SK-N-SH (cell line): ENCODE measurements at regions not wholly inside any gene's neighbourhood (a gene's known extent, or its start where the extent isn't known, plus 50 kb on each side); places are given as distances from the start of the nearest gene placed in this dataset.

ENCODE experiments used
- CTCF ChIA-PET: fragments of 300-600, 350-600 bp; formaldehyde crosslinking; extraction: SDS; loops from one replicate; lab custom pipeline; 2021; lab: Yijun Ruan, JAX
- POLR2A ChIA-PET: fragments of 350-600 bp; sonication (Branson Sonifier 250); formaldehyde crosslinking; extraction: SDS; loops from one replicate; lab custom pipeline; 2020; ENCODE audit warnings: antibody characterized with exemption, inconsistent platforms; lab: Yijun Ruan, JAX
- DNase-seq: peaks from one replicate; pipeline ENCODE4 v3.0.0; 2012
- H2AFZ ChIP-seq: fragments of 200-600 bp; sonication (generic); 2 replicates; pipeline ENCODE4 v1.8.1; 2016; ENCODE audit warnings: antibody characterized with exemption, mild to moderate bottlenecking, low read depth
- H3F3A ChIP-seq: fragments of 200-600 bp; sonication (generic); replicated peaks from 2 replicates; pipeline ENCODE3; 2016; ENCODE audit warnings: antibody characterized with exemption, mild to moderate bottlenecking; ENCODE audit not compliant: insufficient read depth
- H3K27ac ChIP-seq, 2 experiments: fragments of 200-500 bp in 1 of 2; fragments of 200-600 bp in 1 of 2; sonication (Bioruptor generic) in 1 of 2; sonication (generic), shearing (Covaris generic) in 1 of 2; 2 replicates each; pipeline versions ENCODE4 v1.5.1 to v1.6.1; 2014 to 2016; ENCODE audit warnings: low read depth in 2 of 2, inconsistent platforms in 1 of 2, low read length in 1 of 2, mild to moderate bottlenecking in 1 of 2, mixed read lengths in 1 of 2
- H3K27me3 ChIP-seq: fragments of 200-600 bp; sonication (generic), shearing (Covaris generic); 2 replicates; pipeline ENCODE4 v1.6.1; 2016; ENCODE audit warnings: mixed run types; ENCODE audit not compliant: insufficient read depth
- H3K36me3 ChIP-seq, 2 experiments: fragments of 200-500 bp in 1 of 2; fragments of 200-600 bp in 1 of 2; sonication (Bioruptor generic) in 1 of 2; sonication (generic) in 1 of 2; replicated peaks in 1 of 2; 2 replicates each; pipeline versions ENCODE3 to v1.5.1; 2014 to 2016; ENCODE audit warnings: low read length in 1 of 2, mild to moderate bottlenecking in 1 of 2; ENCODE audit not compliant: insufficient read depth in 2 of 2, control insufficient read depth in 1 of 2
- H3K4me1 ChIP-seq, 2 experiments: fragments of 200-500 bp in 1 of 2; fragments of 200-600 bp in 1 of 2; sonication (Bioruptor generic) in 1 of 2; sonication (generic), shearing (Covaris generic) in 1 of 2; 2 replicates each; pipeline versions ENCODE4 v1.5.1 to v1.6.1; 2014 to 2016; ENCODE audit warnings: low read depth in 1 of 2, low read length in 1 of 2, mixed run types in 1 of 2; ENCODE audit not compliant: insufficient read depth in 2 of 2, control insufficient read depth in 1 of 2
- H3K4me2 ChIP-seq: fragments of 200-600 bp; sonication (generic), shearing (Covaris generic); 2 replicates; pipeline ENCODE4 v1.6.1; 2017; ENCODE audit warnings: mixed run types
- H3K4me3 ChIP-seq, 2 experiments: fragments of 200-500 bp in 1 of 2; fragments of 200-600 bp in 1 of 2; sonication (Bioruptor generic) in 1 of 2; sonication (generic), shearing (Covaris generic) in 1 of 2; 2 replicates each; pipeline versions ENCODE4 v1.5.1 to v1.8.1; 2014 to 2016; ENCODE audit warnings: low read depth in 2 of 2, inconsistent platforms in 1 of 2, low read length in 1 of 2, mild to moderate bottlenecking in 1 of 2, mixed read lengths in 1 of 2, moderate library complexity in 1 of 2
- H3K79me2 ChIP-seq: fragments of 200-600 bp; sonication (generic); 2 replicates; pipeline ENCODE4 v1.8.1; 2017; ENCODE audit warnings: mild to moderate bottlenecking; ENCODE audit not compliant: insufficient read depth
- H3K9ac ChIP-seq: fragments of 200-600 bp; sonication (generic); 2 replicates; pipeline ENCODE4 v1.6.1; 2017; ENCODE audit warnings: mixed run types
- H3K9me2 ChIP-seq: fragments of 200-600 bp; sonication (generic); 2 replicates; pipeline ENCODE4 v1.6.1; 2017; ENCODE audit warnings: mixed run types
- H3K9me3 ChIP-seq: fragments of 200-600 bp; sonication (generic); 2 replicates; pipeline ENCODE4 v1.6.1; 2017; ENCODE audit warnings: mixed run types, mild to moderate bottlenecking, moderate library complexity
- H4K20me1 ChIP-seq: fragments of 200-600 bp; sonication (generic); 2 replicates; pipeline ENCODE4 v1.6.1; 2017; ENCODE audit warnings: mild to moderate bottlenecking, mixed run types; ENCODE audit not compliant: insufficient read depth
- ELF1 ChIP-seq: IDR thresholded peaks from 2 replicates; pipeline ENCODE4 v1.4.0; 2012
- EP300 ChIP-seq, 2 experiments: IDR thresholded peaks; 2 replicates each; pipeline versions ENCODE4 v1.4.0 to v1.6.1; 2012; ENCODE audit warnings: borderline replicate concordance in 1 of 2, low read depth in 1 of 2, low read length in 1 of 2
- GATA2 ChIP-seq: sonication (generic); formaldehyde crosslinking; IDR thresholded peaks from 2 replicates; pipeline ENCODE4 v1.5.0; 2020; ENCODE audit warnings: mild to moderate bottlenecking, missing genetic modification reagents
- MEF2A ChIP-seq: IDR thresholded peaks from 2 replicates; pipeline ENCODE4 v1.4.0; 2012; ENCODE audit warnings: low read depth, borderline replicate concordance
- MXI1 ChIP-seq: IDR thresholded peaks from 2 replicates; pipeline ENCODE4 v1.6.1; 2012; ENCODE audit warnings: mild to moderate bottlenecking, low read depth, low read length, improper control_type of control experiment
- POLR2AphosphoS5 ChIP-seq: IDR thresholded peaks from 2 replicates; pipeline ENCODE4 v1.6.1; 2012; ENCODE audit warnings: low read depth, low read length
- RCOR1 ChIP-seq: fragments of 150-350 bp; IDR thresholded peaks from 2 replicates; pipeline ENCODE4 v1.6.1; 2017; ENCODE audit warnings: antibody characterized with exemption, low read length
- TAF1 ChIP-seq: IDR thresholded peaks from 2 replicates; pipeline ENCODE4 v1.6.1; 2012; ENCODE audit warnings: low read depth, mild to moderate bottlenecking, low read length, moderate library complexity, borderline replicate concordance
- TCF12 ChIP-seq: IDR thresholded peaks from 2 replicates; pipeline ENCODE4 v1.4.0; 2012
- TF ChIP-seq, protein P1 (sequence below): IDR thresholded peaks from 2 replicates; pipeline ENCODE4 v1.4.0; 2012; ENCODE audit warnings: low read depth, borderline replicate concordance
- TF ChIP-seq, protein P2 (sequence below): fragments of 150-350 bp; IDR thresholded peaks from 2 replicates; pipeline ENCODE4 v1.6.1; 2017; ENCODE audit warnings: antibody characterized with exemption, low read length, low read depth, borderline replicate concordance
- TF ChIP-seq, protein P3 (sequence below): IDR thresholded peaks from 2 replicates; pipeline ENCODE4 v1.6.1; 2012; ENCODE audit warnings: mild to moderate bottlenecking, low read depth, low read length, moderate library complexity

- Histone ChIP-seq H3F3A (no peaks in the 10 kb centered on the region), H3K27me3 (no peaks in the 10 kb centered on the region), H2AFZ (no peak overlapping the region), H3K4me2 (no peak overlapping the region), H3K4me1 (peaks cover 0 to 7% of the 10 kb centered on the region in 2 experiments; a peak in 2 of 4 replicates), H3K9me2 (no peaks in the 10 kb centered on the region), H3K79me2 (no peaks in the 10 kb centered on the region), H3K27ac (peak overlapping the region in 1 of 2 experiments; percentile 58; a peak in 1 of 4 replicates), H3K4me3 (no peak overlapping the region), H3K9me3 (no peaks in the 10 kb centered on the region), H3K36me3 (no peaks in the 10 kb centered on the region), H4K20me1 (no peaks in the 10 kb centered on the region), H3K9ac (no peak overlapping the region)
- POLR2A ChIA-PET: no interaction called here
- no peak for DNase-seq
- CTCF ChIA-PET: no interaction called here
- TF ChIP-seq TAF1 (no peak), MXI1 (no peak), EP300 (IDR thresholded peaks at IDR 0.05; ENCODE audit: borderline replicate concordance in 1 of 2, low read depth in 1 of 2, low read length in 1 of 2) (peak in 1 of 2 experiments; percentile 72; a peak in 1 of 4 replicates), GATA2 (CRISPR knock-in tag) (peak; percentile 47; the same call in 1 of the 2 replicates), RCOR1 (peak; percentile 48; the same call in 1 of the 2 replicates)
- TF ChIP-seq, protein P1, sequence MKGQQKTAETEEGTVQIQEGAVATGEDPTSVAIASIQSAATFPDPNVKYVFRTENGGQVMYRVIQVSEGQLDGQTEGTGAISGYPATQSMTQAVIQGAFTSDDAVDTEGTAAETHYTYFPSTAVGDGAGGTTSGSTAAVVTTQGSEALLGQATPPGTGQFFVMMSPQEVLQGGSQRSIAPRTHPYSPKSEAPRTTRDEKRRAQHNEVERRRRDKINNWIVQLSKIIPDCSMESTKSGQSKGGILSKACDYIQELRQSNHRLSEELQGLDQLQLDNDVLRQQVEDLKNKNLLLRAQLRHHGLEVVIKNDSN: no peak
- TF ChIP-seq, protein P2, sequence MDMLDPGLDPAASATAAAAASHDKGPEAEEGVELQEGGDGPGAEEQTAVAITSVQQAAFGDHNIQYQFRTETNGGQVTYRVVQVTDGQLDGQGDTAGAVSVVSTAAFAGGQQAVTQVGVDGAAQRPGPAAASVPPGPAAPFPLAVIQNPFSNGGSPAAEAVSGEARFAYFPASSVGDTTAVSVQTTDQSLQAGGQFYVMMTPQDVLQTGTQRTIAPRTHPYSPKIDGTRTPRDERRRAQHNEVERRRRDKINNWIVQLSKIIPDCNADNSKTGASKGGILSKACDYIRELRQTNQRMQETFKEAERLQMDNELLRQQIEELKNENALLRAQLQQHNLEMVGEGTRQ: no peak
Measured at GRCh38 chr1:187276677-187277076, 447.9 kb downstream of the PLA2G4A start.

DNA sequence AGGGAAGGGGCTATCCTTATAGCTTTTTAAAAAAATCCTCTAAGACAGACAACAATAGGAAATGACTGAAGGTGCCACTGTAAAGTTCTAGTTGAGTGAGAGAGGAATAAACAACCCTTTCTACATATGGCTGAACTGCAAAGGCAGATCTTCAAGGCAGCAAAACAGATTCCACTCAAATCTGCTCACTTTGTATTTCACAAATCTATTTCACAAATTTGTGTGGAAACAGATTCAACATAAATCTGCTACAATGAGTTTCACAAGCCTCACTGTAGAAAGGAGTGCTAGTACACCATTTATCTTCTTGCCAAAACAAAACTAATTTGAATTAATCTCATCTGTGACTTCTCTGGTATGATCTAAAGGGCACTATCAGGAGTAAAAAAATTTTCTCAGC, 451.3 kb downstream of the PLA2G4A start:
- Histone ChIP-seq H3K9ac (no peak overlapping the region), H3F3A (no peaks in the 10 kb centered on the region), H4K20me1 (no peaks in the 10 kb centered on the region), H3K9me3 (no peaks in the 10 kb centered on the region), H2AFZ (no peak overlapping the region), H3K4me2 (no peak overlapping the region), H3K27me3 (no peaks in the 10 kb centered on the region), H3K4me3 (no peak overlapping the region), H3K4me1 (peaks cover 0 to 7% of the 10 kb centered on the region in 2 experiments; a peak in 2 of 4 replicates), H3K79me2 (no peaks in the 10 kb centered on the region), H3K9me2 (no peaks in the 10 kb centered on the region), H3K27ac (no peak overlapping the region), H3K36me3 (no peaks in the 10 kb centered on the region)
- DNase-seq: no peak
- ChIA-PET POLR2A (no interaction called here), CTCF (no interaction called here)
- TF ChIP-seq, protein P3, sequence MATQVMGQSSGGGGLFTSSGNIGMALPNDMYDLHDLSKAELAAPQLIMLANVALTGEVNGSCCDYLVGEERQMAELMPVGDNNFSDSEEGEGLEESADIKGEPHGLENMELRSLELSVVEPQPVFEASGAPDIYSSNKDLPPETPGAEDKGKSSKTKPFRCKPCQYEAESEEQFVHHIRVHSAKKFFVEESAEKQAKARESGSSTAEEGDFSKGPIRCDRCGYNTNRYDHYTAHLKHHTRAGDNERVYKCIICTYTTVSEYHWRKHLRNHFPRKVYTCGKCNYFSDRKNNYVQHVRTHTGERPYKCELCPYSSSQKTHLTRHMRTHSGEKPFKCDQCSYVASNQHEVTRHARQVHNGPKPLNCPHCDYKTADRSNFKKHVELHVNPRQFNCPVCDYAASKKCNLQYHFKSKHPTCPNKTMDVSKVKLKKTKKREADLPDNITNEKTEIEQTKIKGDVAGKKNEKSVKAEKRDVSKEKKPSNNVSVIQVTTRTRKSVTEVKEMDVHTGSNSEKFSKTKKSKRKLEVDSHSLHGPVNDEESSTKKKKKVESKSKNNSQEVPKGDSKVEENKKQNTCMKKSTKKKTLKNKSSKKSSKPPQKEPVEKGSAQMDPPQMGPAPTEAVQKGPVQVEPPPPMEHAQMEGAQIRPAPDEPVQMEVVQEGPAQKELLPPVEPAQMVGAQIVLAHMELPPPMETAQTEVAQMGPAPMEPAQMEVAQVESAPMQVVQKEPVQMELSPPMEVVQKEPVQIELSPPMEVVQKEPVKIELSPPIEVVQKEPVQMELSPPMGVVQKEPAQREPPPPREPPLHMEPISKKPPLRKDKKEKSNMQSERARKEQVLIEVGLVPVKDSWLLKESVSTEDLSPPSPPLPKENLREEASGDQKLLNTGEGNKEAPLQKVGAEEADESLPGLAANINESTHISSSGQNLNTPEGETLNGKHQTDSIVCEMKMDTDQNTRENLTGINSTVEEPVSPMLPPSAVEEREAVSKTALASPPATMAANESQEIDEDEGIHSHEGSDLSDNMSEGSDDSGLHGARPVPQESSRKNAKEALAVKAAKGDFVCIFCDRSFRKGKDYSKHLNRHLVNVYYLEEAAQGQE: no peak
- TF ChIP-seq POLR2AphosphoS5 (no peak), TAF1 (no peak), TCF12 (no peak), MEF2A (no peak), ELF1 (no peak)
